HG03342 (cell line): ENCODE measurements at regions not wholly inside any gene's neighbourhood (a gene's known extent, or its start where the extent isn't known, plus 50 kb on each side); places are given as distances from the start of the nearest gene placed in this dataset.
"Not testable (repeated sequence)": the region's sequence is repeated elsewhere in the genome, so short reads cannot be mapped to it uniquely, and the experiment has no call there.

Source experiments
- ATAC-seq: cut with Tn5 transposase; IDR thresholded peaks from one replicate; pipeline ENCODE4 v1.9.1; 2021; ENCODE audit warnings: mild to moderate bottlenecking, moderate library complexity; ENCODE audit not compliant: unreplicated experiment

- ATAC-seq = no peak
Observed at GRCh38 chr5:117203584-117203983, 629.0 kb upstream of the SEMA6A start.

GRCh38 chr5:117201001-117201400 lies 626.4 kb upstream of the SEMA6A start:
- no peak for ATAC-seq

GRCh38 chr5:117195076-117195475 lies 620.5 kb upstream of the SEMA6A start:
- no peak for ATAC-seq

- ATAC-seq = no peak
Observed at GRCh38 chr5:117191251-117191650, 616.6 kb upstream of the SEMA6A start.

- no peak for ATAC-seq
Observed at GRCh38 chr5:117189784-117190183, 615.2 kb upstream of the SEMA6A start.

GRCh38 chr5:117188211-117188610 lies 613.6 kb upstream of the SEMA6A start:
- no peak for ATAC-seq

- ATAC-seq = no peak
Observed at GRCh38 chr5:117186751-117187150, 612.1 kb upstream of the SEMA6A start.

GRCh38 chr5:117183326-117183725 lies 608.7 kb upstream of the SEMA6A start:
- ATAC-seq = no peak

GRCh38 chr5:117182104-117182503 lies 607.5 kb upstream of the SEMA6A start:
- no peak for ATAC-seq

- no peak for ATAC-seq
Observed at GRCh38 chr5:117177302-117177701, 602.7 kb upstream of the SEMA6A start.

- ATAC-seq = no peak
Observed at GRCh38 chr5:117165068-117165467, 590.4 kb upstream of the SEMA6A start.

GRCh38 chr5:117161718-117162335 lies 587.2 kb upstream of the SEMA6A start:
- ATAC-seq = no peak

GRCh38 chr5:117160391-117160790 lies 585.8 kb upstream of the SEMA6A start:
- ATAC-seq = no peak

- ATAC-seq = no peak
Observed at GRCh38 chr5:117149312-117149711, 574.7 kb upstream of the SEMA6A start.

- ATAC-seq = no peak
Observed at GRCh38 chr5:117144086-117144485, 569.5 kb upstream of the SEMA6A start.

GRCh38 chr5:117143406-117143805 lies 568.8 kb upstream of the SEMA6A start:
- ATAC-seq = no peak

GRCh38 chr5:117138523-117138922 lies 563.9 kb upstream of the SEMA6A start:
- ATAC-seq = no peak

- no peak for ATAC-seq
Observed at GRCh38 chr5:117135851-117136250, 561.2 kb upstream of the SEMA6A start.

GRCh38 chr5:117133198-117133597 lies 558.6 kb upstream of the SEMA6A start:
- ATAC-seq = no peak

GRCh38 chr5:117131876-117132275 lies 557.3 kb upstream of the SEMA6A start:
- ATAC-seq = no peak

GRCh38 chr5:117131048-117131679 lies 556.5 kb upstream of the SEMA6A start:
- ATAC-seq = peak; percentile 82

GRCh38 chr5:117118499-117118898 lies 543.9 kb upstream of the SEMA6A start:
- ATAC-seq = no peak

GRCh38 chr5:117117314-117117713 lies 542.7 kb upstream of the SEMA6A start:
- ATAC-seq = not testable (repeated sequence)
